ENCODE measurements at regions not wholly inside any gene's neighbourhood (a gene's known extent, or its start where the extent isn't known, plus 50 kb on each side); places are given as distances from the start of the nearest gene placed in this dataset.
"Not testable (repeated sequence)": the region's sequence is repeated elsewhere in the genome, so short reads cannot be mapped to it uniquely, and the experiment has no call there.

DNA sequence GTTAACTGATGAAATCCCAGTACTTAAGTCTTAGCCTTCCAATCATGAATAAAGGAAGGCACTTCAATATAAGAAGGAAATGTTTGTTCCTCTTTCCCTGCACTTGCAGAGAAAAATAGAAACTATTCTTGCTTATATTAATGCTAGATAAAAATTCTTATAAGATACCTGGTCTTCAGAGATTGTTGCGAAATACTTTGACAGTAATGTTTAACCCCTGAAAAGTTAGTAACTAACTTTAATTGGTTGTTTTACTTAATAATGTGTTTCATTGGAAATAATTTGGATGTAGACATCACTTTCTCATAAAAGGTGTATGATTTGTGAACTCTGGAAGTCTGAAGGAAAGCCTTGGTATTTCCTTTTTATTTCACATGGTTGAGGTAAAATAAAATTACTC, 294.2 kb upstream of the SYNCRIP start:
- no peak overlapping the region for H3K27ac ChIP-seq (ENCODE audit: low read depth, low read length)
- H3K4me1 ChIP-seq (ENCODE audit: insufficient read depth, low read length) = no peaks in the 10 kb centered on the region
- Mint-ChIP-seq H3K36me3 (no peaks in the 10 kb centered on the region), H3K27ac (no peak overlapping the region), H3K27me3 (no peaks in the 10 kb centered on the region), H3K4me1 (no peaks in the 10 kb centered on the region), H3K4me3 (no peak overlapping the region), H3K9me3 (peaks cover 0 to 12% (median 8%) of the 10 kb centered on the region in 5 donors)
- ChIA-PET POLR2A (no interaction called here), CTCF (no interaction called here)
- no peaks in the 10 kb centered on the region for H3K9me3 ChIP-seq (ENCODE audit: low read length)
- no peaks in the 10 kb centered on the region for H3K27me3 ChIP-seq (ENCODE audit: insufficient read depth, low read length, poor library complexity, severe bottlenecking)
- no peaks in the 10 kb centered on the region for H3K36me3 ChIP-seq (ENCODE audit: insufficient read depth, low read length)
- H3K4me3 ChIP-seq (ENCODE audit: low read length) = no peak overlapping the region
- DNase-seq = no peak

- no peaks in the 10 kb centered on the region for H3K9me3 ChIP-seq (ENCODE audit: low read length)
- peaks cover 0 to 1% (median 0%) of the 10 kb centered on the region in 5 donors for H3K9me3 Mint-ChIP-seq
- H3K27ac Mint-ChIP-seq = no peak overlapping the region
- POLR2A ChIA-PET = no interaction called here
- no peaks in the 10 kb centered on the region for H3K36me3 ChIP-seq (ENCODE audit: insufficient read depth, low read length)
- CTCF ChIA-PET = no interaction called here
- H3K27me3 ChIP-seq (ENCODE audit: insufficient read depth, low read length, poor library complexity, severe bottlenecking) = no peaks in the 10 kb centered on the region
- no peak for DNase-seq
- no peaks in the 10 kb centered on the region for H3K4me1 Mint-ChIP-seq
- H3K36me3 Mint-ChIP-seq = no peaks in the 10 kb centered on the region
- no peaks in the 10 kb centered on the region for H3K4me1 ChIP-seq (ENCODE audit: insufficient read depth, low read length)
- no peak overlapping the region for H3K4me3 ChIP-seq (ENCODE audit: low read length)
- no peak overlapping the region for H3K27ac ChIP-seq (ENCODE audit: low read depth, low read length)
- H3K27me3 Mint-ChIP-seq = peaks cover 0 to 2% of the 10 kb centered on the region in 2 donors
- H3K4me3 Mint-ChIP-seq = no peak overlapping the region
Observed at GRCh38 chr6:85923013-85923430, 280.3 kb upstream of the SYNCRIP start.

DNA sequence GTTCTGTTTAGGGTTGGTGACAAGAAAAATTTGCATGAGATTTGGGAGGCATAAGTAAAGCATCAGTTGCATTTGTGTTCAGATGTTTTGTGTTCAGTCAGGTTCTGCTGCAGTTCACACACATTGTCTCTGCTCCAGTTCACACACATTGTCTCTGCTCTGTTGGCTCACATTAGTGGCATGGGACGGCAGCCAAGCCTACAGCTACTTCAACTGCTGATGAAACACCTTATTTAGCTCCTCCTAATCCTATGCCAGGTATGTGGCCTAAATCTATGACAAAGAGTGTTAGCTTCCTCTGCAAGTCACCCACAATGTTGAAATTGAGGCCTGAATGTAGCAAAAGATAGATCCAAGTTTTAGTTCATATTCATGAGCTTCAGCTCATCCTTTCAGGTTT, 278.1 kb upstream of the SYNCRIP start:
- POLR2A ChIA-PET = no interaction called here
- Histone ChIP-seq H3K27me3 (ENCODE audit: insufficient read depth, low read length, poor library complexity, severe bottlenecking) (no peaks in the 10 kb centered on the region), H3K4me3 (ENCODE audit: low read length) (no peak overlapping the region), H3K36me3 (ENCODE audit: insufficient read depth, low read length) (no peaks in the 10 kb centered on the region), H3K27ac (ENCODE audit: low read depth, low read length) (no peak overlapping the region), H3K9me3 (ENCODE audit: low read length) (no peaks in the 10 kb centered on the region), H3K4me1 (ENCODE audit: insufficient read depth, low read length) (no peaks in the 10 kb centered on the region)
- H3K36me3 Mint-ChIP-seq = no peaks in the 10 kb centered on the region
- H3K4me3 Mint-ChIP-seq = no peak overlapping the region
- peaks cover 0 to 2% of the 10 kb centered on the region in 2 donors for H3K27me3 Mint-ChIP-seq
- no peaks in the 10 kb centered on the region for H3K4me1 Mint-ChIP-seq
- CTCF ChIA-PET = no interaction called here
- H3K9me3 Mint-ChIP-seq = no peaks in the 10 kb centered on the region
- DNase-seq = no peak
- no peak overlapping the region for H3K27ac Mint-ChIP-seq

GRCh38 chr6:85917522-85917921, 274.8 kb upstream of the SYNCRIP start:
- no peak overlapping the region for H3K27ac Mint-ChIP-seq
- POLR2A ChIA-PET = no interaction called here
- H3K4me3 ChIP-seq (ENCODE audit: low read length) = no peak overlapping the region
- no peaks in the 10 kb centered on the region for H3K9me3 ChIP-seq (ENCODE audit: low read length)
- H3K27ac ChIP-seq (ENCODE audit: low read depth, low read length) = no peak overlapping the region
- no peaks in the 10 kb centered on the region for H3K36me3 ChIP-seq (ENCODE audit: insufficient read depth, low read length)
- no peak for DNase-seq
- H3K27me3 ChIP-seq (ENCODE audit: insufficient read depth, low read length, poor library complexity, severe bottlenecking) = no peaks in the 10 kb centered on the region
- H3K9me3 Mint-ChIP-seq = peaks cover 0 to 2% (median 0%) of the 10 kb centered on the region in 5 donors
- H3K4me1 ChIP-seq (ENCODE audit: insufficient read depth, low read length) = no peaks in the 10 kb centered on the region
- H3K27me3 Mint-ChIP-seq = peaks cover 0 to 2% of the 10 kb centered on the region in 2 donors
- no peak overlapping the region for H3K4me3 Mint-ChIP-seq
- H3K4me1 Mint-ChIP-seq = no peaks in the 10 kb centered on the region
- H3K36me3 Mint-ChIP-seq = no peaks in the 10 kb centered on the region
- CTCF ChIA-PET = no interaction called here

- H3K9me3 ChIP-seq (ENCODE audit: low read length) = no peaks in the 10 kb centered on the region
- no peaks in the 10 kb centered on the region for H3K27me3 ChIP-seq (ENCODE audit: insufficient read depth, low read length, poor library complexity, severe bottlenecking)
- no peak overlapping the region for H3K27ac Mint-ChIP-seq
- no peaks in the 10 kb centered on the region for H3K4me1 Mint-ChIP-seq
- no peak overlapping the region for H3K4me3 Mint-ChIP-seq
- no peaks in the 10 kb centered on the region for H3K4me1 ChIP-seq (ENCODE audit: insufficient read depth, low read length)
- no peak overlapping the region for H3K27ac ChIP-seq (ENCODE audit: low read depth, low read length)
- DNase-seq = no peak
- H3K36me3 ChIP-seq (ENCODE audit: insufficient read depth, low read length) = no peaks in the 10 kb centered on the region
- CTCF ChIA-PET = no interaction called here
- peaks cover 0 to 2% of the 10 kb centered on the region in 2 donors for H3K27me3 Mint-ChIP-seq
- POLR2A ChIA-PET = no interaction called here
- no peaks in the 10 kb centered on the region for H3K36me3 Mint-ChIP-seq
- H3K4me3 ChIP-seq (ENCODE audit: low read length) = no peak overlapping the region
- peaks cover 0 to 8% (median 0%) of the 10 kb centered on the region in 5 donors for H3K9me3 Mint-ChIP-seq
Observed at GRCh38 chr6:85913001-85913400, 270.3 kb upstream of the SYNCRIP start.

- ChIA-PET POLR2A (no interaction called here), CTCF (no interaction called here)
- Histone ChIP-seq H3K4me1 (ENCODE audit: insufficient read depth, low read length) (no peaks in the 10 kb centered on the region), H3K27me3 (ENCODE audit: insufficient read depth, low read length, poor library complexity, severe bottlenecking) (no peaks in the 10 kb centered on the region), H3K4me3 (ENCODE audit: low read length) (no peak overlapping the region), H3K27ac (ENCODE audit: low read depth, low read length) (no peak overlapping the region), H3K36me3 (ENCODE audit: insufficient read depth, low read length) (no peaks in the 10 kb centered on the region), H3K9me3 (ENCODE audit: low read length) (no peaks in the 10 kb centered on the region)
- H3K9me3 Mint-ChIP-seq = peaks cover 0 to 9% (median 0%) of the 10 kb centered on the region in 5 donors
- no peaks in the 10 kb centered on the region for H3K36me3 Mint-ChIP-seq
- peaks cover 0 to 3% of the 10 kb centered on the region in 2 donors for H3K27me3 Mint-ChIP-seq
- H3K27ac Mint-ChIP-seq = no peak overlapping the region
- no peaks in the 10 kb centered on the region for H3K4me1 Mint-ChIP-seq
- no peak for DNase-seq
- no peak overlapping the region for H3K4me3 Mint-ChIP-seq
Observed at GRCh38 chr6:85912582-85912981, 269.9 kb upstream of the SYNCRIP start.

DNA sequence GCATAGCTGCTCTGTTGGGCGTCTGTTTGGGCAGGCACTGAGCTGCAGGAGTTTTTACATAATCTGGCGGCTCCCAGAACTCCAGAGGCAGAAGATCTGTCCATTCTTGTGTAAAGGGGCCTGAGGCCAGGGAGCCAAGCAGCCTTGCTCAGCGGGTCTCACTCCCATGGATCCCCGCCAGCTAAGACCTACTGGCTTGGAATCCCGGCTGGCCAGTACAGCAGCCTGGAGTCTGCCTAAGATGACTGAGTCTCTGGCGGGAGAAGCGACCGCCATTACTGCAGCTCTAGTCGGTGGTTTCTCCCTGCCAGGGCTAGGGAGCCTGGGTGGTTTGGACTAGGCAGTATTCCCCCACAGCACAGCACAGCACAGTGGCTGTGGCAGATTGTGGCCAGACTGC, 268.4 kb upstream of the SYNCRIP start:
- peaks cover 0 to 10% (median 0%) of the 10 kb centered on the region in 5 donors for H3K9me3 Mint-ChIP-seq
- H3K36me3 ChIP-seq (ENCODE audit: insufficient read depth, low read length) = no peaks in the 10 kb centered on the region
- H3K4me1 Mint-ChIP-seq = no peaks in the 10 kb centered on the region
- CTCF ChIA-PET = no interaction called here
- H3K27ac ChIP-seq (ENCODE audit: low read depth, low read length) = no peak overlapping the region
- no peak overlapping the region for H3K27ac Mint-ChIP-seq
- peaks cover 4 to 6% of the 10 kb centered on the region in 2 donors for H3K27me3 Mint-ChIP-seq
- no peaks in the 10 kb centered on the region for H3K36me3 Mint-ChIP-seq
- H3K4me3 ChIP-seq (ENCODE audit: low read length) = no peak overlapping the region
- H3K4me1 ChIP-seq (ENCODE audit: insufficient read depth, low read length) = no peaks in the 10 kb centered on the region
- no peak for DNase-seq
- H3K9me3 ChIP-seq (ENCODE audit: low read length) = no peaks in the 10 kb centered on the region
- POLR2A ChIA-PET = no interaction called here
- no peak overlapping the region for H3K4me3 Mint-ChIP-seq
- H3K27me3 ChIP-seq (ENCODE audit: insufficient read depth, low read length, poor library complexity, severe bottlenecking) = no peaks in the 10 kb centered on the region

DNA sequence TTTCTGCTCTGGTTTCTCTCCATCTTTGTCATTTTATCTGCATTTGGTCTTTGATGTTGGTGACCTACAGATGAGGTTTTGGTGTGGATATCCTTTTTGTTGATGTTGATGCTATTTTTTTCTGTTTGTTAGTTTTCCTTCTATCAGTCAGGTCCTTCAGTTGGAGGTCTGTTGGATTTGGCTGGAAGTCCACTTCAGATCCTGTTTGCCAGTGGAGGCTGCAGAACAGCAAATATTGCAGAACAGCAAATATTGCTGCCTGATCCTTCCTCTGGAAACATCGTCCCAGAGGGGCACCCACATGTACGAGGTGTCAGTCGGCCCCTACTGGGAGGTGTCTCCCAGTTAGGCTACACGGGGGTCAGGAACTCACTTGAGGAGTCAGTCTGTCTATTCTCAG, 265.4 kb upstream of the SYNCRIP start:
- CTCF ChIA-PET, H3K4me3 Mint-ChIP-seq, H3K36me3 Mint-ChIP-seq: not testable (repeated sequence)

GRCh38 chr6:85892346-85892745, 249.7 kb upstream of the SYNCRIP start:
- Mint-ChIP-seq H3K36me3 (no peaks in the 10 kb centered on the region), H3K4me3 (no peak overlapping the region), H3K9me3 (peaks cover 5 to 11% (median 7%) of the 10 kb centered on the region in 5 donors), H3K27ac (no peak overlapping the region), H3K27me3 (peaks cover 0 to 1% of the 10 kb centered on the region in 2 donors), H3K4me1 (no peaks in the 10 kb centered on the region)
- H3K36me3 ChIP-seq (ENCODE audit: insufficient read depth, low read length) = no peaks in the 10 kb centered on the region
- H3K4me3 ChIP-seq (ENCODE audit: low read length) = no peak overlapping the region
- no peaks in the 10 kb centered on the region for H3K27me3 ChIP-seq (ENCODE audit: insufficient read depth, low read length, poor library complexity, severe bottlenecking)
- no peaks in the 10 kb centered on the region for H3K9me3 ChIP-seq (ENCODE audit: low read length)
- ChIA-PET POLR2A (no interaction called here), CTCF (no interaction called here)
- H3K27ac ChIP-seq (ENCODE audit: low read depth, low read length) = no peak overlapping the region
- DNase-seq = no peak
- H3K4me1 ChIP-seq (ENCODE audit: insufficient read depth, low read length) = no peaks in the 10 kb centered on the region

More for the DNA sequence above, 265.4 kb upstream of the SYNCRIP start:
- POLR2A ChIA-PET; H3K27me3 ChIP-seq (ENCODE audit: insufficient read depth, low read length, poor library complexity, severe bottlenecking); H3K27me3 Mint-ChIP-seq; H3K36me3 ChIP-seq (ENCODE audit: insufficient read depth, low read length); H3K4me1 ChIP-seq (ENCODE audit: insufficient read depth, low read length); H3K27ac ChIP-seq (ENCODE audit: low read depth, low read length); H3K4me3 ChIP-seq (ENCODE audit: low read length); H3K4me1 Mint-ChIP-seq; H3K9me3 Mint-ChIP-seq; H3K27ac Mint-ChIP-seq; H3K9me3 ChIP-seq (ENCODE audit: low read length); DNase-seq: not testable (repeated sequence)
